GM19099 (cell line): ENCODE measurements at regions not wholly inside any gene's neighbourhood (a gene's known extent, or its start where the extent isn't known, plus 50 kb on each side); places are given as distances from the start of the nearest gene placed in this dataset.

Experiments used
- POLR2A ChIP-seq: IDR thresholded peaks from 3 replicates; pipeline ENCODE4 v1.6.1; 2011; ENCODE audit warnings: low read depth; ENCODE audit not compliant: insufficient read length; ENCODE audit errors: extremely low read depth

DNA sequence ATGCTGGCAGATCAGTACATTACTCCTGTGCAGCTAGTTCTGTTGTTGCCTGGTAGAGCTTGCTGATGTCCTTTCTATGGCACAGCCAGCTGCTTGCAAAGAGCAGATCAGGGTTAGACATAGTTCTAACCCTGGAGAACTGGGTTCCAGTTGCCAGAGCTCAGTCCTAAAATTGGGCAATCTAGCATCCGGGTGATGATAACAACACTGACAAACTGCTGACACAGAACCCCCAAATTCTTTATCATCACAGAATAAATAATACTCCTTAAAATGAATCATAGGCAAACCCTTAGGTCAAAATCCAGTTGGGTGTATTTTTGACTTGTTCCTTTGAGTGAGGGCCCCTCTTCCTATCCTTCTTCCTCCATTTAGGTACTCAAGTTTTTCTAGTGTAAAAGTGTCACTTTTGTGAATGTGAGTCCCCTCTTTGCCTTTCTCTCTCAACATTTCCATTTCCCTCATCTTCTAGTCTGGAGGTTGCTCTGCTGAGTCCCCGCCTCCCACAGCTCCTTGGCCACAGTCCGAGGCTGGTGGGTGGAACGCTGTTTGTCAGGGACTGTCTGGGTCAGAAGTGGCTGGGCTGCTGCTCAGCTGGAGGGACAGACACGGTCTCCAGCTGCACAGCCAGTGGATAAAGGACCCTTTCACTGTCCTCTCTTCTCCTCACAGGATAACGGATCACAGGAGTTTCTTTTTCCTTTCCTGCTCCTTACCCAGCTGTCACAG is 93.6 kb upstream of the RASGEF1B start:
- peak; percentile 56 for TF ChIP-seq POLR2A

DNA sequence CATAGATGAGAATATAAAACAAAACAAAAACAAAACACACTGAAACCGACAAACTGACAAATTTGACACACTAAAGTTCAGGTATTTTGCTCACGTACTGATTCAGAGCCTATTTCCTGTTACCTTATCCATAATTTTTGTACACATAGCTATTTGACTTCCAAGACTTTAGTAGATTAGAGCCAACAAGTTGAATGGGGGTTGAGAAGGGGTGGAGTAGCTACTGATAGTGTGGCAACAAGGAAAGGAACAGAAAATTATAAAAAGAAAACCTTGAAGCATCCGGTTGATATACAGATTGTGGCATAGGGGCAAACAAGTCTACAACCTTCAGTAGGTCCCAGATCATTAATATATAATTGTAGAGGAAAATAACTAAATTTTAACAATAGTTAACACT is 92.3 kb upstream of the RASGEF1B start:
- TF ChIP-seq POLR2A: no peak

DNA sequence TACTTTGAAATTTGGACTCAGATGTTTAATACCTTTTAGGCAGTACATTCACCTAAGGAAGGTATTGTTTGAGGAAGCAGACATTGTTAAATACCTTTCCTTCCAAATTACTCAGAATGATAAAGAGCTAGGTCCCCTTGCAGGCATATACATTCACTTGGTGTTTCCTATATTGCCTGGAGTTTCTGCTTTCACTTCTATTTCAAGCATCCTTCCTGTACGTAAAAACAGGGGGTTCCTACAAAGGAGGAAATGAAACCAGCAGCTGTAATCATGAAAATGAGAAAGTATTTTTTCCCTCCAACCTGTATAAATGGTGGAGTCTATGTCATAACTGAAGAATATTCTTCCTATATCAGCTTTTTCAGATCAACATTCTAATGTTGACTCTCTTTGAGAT is 90.4 kb upstream of the RASGEF1B start:
- no peak for TF ChIP-seq POLR2A

DNA sequence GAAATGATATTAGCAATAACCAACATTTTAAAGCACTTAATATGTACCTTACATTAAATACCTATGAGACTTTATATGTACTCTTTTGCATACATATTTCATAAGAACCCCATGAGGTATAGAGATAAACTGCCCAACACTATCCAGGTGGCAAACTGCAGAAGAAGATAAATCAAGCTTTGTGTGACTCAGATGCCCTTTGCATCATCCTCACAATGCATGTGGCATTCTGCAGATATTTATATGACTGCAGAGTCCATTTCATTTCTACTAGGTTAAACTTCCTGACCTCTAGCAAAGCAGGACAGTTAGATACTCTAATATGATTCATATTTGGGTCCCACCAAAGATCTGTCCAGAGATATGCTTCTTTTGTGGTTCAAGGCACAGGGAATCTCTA is 85.6 kb upstream of the RASGEF1B start:
- TF ChIP-seq POLR2A: no peak

DNA sequence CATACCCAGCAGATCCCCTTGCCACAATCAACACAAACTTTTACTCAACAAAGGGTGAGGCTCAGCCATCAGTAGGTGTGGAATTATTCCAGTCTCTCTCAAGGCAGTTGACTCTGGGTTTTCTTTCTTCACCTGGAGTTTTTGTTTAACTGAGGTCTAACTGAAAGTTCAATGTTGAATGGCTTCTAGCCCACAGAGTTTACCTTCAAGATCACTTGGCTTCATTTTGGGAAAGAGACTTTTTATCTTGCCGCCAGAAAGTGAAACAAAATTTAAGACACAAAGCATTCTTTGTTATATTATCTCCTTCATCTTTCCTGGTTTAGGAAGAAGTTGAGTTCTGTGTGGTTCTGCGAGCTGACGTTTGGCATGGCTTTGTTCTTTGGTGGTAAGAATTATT is 83.8 kb upstream of the RASGEF1B start:
- TF ChIP-seq POLR2A: no peak

DNA sequence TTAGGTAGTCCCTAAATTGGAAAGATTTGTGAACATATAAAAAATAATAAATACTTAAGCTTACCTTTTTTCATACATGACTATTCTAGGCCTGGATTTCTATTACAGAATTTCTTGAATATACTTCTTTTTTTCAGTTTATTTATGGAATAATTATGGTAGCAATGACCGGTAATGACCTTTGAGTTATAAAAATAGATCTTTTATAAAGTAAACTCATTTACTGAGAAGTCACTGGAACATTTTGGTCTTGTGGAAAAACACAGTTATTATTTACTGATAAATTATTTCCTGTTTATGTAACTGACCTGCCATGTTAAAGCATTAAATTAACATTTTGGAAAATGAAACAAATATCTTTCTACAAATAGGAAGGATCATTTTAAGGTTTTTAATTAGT is 80.4 kb upstream of the RASGEF1B start:
- TF ChIP-seq POLR2A: no peak

DNA sequence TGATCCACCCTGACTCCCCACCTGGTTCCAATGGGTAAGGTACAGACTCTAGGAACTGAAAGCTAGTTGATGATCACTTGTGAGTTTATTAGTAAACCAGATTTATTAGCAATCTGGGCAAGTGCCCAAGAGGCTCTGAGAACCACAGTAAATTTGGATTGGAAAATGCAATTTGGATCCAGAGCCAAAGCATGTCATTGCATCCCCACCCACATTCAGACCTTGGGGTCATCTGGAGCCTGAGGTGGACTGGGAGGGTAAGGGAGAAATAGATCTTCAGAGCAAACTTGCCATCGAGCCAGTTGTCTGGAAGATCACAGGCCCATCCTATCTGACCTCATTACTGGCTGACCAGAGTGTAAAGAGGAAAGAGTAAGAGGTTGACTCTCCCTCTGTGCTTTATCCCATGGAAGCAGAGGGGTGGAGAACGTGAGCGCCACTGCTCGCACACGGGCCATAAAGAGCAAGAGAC is 78.7 kb upstream of the RASGEF1B start:
- no peak for TF ChIP-seq POLR2A

DNA sequence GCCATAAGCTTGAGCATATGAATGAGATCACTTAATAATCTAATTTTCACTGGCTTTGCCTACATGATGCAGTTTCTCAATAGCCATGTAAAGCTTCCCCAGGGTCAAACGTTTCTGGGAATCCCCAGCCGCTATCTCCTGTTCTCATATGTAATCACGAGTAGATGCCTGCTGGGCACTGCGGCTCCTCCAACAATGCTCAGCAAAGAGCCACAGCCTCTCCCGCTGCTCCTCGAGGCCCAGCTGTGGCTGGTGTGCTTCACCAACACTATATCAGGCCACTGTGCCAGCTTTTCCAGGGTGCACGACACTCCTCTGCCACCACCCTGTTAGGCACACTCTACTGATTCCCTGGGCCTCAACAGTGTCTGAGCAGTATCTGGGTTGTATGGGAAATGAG is 78.3 kb upstream of the RASGEF1B start:
- TF ChIP-seq POLR2A: no peak

DNA sequence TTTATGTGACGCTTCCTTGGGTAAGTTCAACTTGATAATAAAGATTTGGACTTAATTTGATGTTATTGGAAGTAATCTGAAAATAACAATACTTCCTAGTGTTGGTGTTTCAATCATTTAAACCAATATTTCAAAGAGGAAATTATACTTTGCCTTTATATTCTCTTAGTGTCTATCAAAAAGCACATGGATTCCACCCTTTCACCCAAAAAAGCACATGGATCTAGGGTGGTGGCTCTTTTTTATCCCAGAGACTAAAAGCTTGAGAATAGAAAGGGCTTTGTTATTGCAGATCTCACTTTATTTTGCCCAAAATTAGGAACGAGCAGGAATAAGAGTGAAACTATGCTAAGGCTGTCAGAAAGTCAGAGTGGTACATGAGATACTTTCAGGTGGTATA is 75.1 kb upstream of the RASGEF1B start:
- no peak for TF ChIP-seq POLR2A

DNA sequence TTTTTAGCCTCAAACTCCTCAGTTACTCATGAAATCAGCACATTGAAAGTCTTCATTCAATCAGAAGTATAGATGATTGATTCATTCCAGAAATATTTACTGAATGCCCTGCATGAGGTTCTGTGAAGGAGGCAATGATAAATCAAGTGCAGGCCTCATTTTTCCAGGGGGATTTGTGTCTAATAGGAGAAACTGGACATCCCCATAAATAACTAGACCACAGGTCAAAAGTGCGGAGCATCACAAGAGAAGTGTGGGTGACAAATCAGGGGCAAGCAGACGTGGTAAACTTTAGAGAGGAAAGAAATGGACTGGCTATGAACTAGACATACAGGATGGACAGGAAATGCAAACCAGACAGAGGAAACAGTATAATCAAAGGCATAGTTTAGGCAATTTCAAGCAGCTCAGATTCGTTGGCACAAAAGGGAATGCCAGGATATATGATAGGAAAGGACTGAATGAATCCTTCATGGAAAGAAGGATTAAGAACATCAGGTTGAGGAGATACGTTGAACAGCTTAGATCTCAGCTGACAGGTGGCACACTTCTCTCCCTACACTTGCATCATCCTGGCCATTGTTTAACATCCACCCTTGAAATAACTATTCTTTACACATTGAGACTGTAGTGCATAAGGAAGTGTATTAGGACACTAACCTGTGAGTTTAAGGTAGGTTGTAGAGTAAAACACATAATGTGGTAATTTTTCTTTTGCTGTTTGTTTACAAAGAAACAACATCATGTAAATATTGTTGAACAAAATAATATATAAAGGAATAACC is 69.6 kb upstream of the RASGEF1B start:
- no peak for TF ChIP-seq POLR2A

DNA sequence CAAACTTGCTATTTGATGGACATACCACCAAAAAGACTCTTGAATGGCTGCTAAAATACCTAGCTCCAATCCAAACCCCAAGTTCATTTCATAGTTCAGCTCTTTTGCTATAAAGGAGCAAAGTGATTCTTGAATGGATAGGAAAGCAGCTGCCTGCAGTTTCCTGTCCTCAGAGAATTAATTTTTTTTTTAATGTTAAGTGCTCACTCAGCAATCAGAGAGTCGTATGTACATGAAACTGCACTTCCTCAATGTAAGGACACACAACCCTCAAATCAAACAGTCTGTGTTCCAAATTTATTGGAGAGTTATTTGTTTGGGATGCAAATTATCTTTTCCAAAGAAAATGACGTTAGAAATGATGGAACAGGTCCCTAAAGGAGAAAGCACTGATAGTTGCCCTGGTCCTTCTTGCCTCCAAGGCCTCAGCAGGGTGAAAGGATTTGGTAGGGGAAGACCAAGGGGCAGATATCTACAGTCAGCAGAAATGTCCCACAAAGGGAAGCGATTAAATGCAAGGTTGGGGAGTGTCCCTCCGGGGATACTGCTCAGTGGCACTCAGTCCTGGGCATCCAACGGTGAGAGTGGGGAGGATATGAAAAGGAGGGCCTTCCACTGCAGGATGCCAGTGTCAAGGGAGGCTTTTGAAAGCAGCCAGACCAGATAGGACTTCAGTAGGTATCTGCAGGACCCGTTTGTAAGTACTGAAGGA is 67.2 kb upstream of the RASGEF1B start:
- no peak for TF ChIP-seq POLR2A

DNA sequence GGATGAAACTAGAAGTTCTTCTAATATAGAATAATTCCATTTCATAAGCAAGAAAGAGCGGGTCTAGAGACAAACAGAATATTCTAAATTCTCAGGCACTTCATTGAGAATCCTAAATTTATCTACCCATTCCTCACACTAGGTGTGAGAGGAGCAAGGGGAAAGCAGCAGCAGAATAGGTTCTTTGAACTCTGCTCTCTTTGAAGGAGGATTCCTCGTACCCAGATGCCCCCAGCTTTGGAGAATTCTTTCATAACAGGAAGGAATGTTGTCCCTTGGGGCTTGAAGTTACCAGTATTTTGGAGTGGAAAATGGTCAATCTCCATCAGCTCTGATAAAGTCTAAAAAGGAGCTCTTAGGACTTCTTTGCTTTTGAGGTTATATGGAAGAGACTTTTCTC is 59.7 kb upstream of the RASGEF1B start:
- TF ChIP-seq POLR2A: no peak

DNA sequence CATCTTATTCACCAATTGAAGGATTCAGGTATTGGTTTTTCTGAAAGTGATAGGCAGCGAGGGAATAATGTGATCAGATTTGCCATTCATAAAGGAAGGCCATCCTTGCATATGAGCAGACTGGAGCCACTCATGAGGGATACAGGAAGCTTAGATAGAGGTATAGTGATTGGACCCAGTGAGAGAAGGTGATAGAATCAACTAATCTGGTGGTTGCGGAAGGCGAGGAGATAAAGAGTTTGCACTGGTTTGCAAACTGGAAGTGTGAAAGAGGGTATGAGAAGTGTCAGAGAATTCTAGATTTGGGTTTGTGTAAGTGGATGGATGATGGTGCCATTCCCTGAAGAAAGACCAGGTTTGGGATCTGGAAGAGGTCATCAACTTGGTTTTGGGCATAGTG is 57.3 kb upstream of the RASGEF1B start:
- TF ChIP-seq POLR2A: no peak

DNA sequence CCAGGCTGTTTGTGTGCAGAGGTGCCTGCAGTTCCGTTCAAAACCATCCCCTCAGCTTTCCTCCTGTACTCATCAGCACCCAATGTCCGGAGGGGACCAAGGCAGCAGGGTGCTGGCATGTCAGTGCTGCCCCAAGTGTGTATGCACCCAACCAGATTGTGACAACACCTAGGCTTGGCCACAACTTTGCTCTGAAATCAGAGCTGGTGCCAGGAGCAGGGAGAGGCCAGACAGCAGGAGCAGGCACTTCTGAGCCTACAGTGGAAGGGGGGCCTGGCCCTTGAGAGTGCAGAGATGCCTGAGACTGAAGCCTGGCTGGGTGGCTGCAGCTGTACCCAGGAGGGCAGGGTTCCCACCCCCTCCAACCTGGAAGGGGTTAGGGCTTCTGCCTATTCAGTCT is 56.5 kb upstream of the RASGEF1B start:
- TF ChIP-seq POLR2A: no peak

DNA sequence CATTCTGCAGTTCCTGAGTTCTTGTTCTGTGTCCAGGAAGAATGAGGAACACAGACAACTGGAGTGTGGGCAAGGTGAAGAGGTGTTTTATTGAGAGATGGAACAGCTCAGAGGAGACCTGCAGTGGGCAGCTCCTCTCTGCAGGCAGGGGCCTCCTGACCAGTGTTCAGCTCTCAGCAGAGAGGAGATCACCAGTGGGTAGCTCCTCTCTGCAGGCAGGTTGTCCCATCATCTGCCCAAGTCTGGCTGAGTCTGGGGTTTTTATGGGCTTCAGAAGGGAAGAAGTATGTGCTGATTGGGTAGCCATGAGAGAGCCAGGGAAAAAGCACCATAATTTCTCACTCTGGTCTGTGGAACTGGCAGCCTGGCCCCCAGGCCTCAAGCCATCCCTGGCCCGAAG is 56.0 kb upstream of the RASGEF1B start:
- no peak for TF ChIP-seq POLR2A

DNA sequence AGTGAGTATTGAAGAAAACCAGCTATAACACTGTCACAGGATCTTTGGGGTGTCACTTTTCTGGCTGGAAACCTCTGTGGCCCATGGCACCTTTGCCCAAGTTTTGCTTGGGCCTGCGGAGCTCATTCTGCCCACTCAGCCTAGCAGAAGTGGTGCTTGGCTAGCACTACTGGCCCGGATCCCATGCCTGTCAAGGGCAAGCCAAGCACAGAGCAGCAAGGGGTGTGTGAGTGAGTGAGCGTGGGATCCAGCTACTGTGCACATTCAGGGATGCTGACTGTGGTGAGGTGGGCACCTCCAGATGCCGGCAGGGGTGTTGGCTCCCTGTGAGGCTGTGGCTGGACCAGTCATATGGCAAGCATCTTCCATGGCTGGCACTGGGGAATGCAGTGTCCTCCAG is 55.4 kb upstream of the RASGEF1B start:
- no peak for TF ChIP-seq POLR2A

DNA sequence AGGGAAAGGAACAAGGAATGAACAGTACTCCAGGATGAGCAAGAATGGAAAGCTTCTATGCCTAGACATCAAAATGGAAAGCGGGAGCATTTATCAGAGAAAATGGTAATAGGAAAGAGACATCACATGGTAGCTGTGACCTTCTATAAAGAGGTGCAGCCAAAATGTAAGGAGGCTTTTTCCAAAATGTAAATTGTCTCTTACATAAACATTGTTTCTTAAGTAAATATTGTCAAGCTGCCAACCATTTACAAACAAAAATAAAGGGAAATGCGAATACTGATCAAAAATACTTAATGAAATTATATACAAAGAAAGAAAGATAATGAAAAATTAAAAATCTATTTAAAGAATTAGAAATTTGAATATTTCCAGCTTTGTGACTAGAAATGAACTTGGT is 55.0 kb upstream of the RASGEF1B start:
- no peak for TF ChIP-seq POLR2A
